Activated naive CD4-positive, alpha-beta T cell treated with anti-CD3 and anti-CD28 coated beads, Interleukin-2, amount 50 U/mL, for 72 hours (primary cell): ENCODE measurements at regions not wholly inside any gene's neighbourhood (a gene's known extent, or its start where the extent isn't known, plus 50 kb on each side); places are given as distances from the start of the nearest gene placed in this dataset.
"Not testable (repeated sequence)": the region's sequence is repeated elsewhere in the genome, so short reads cannot be mapped to it uniquely, and the experiment has no call there.

Experiments
- ATAC-seq, 2 donors: fragments of 150-1000 bp; cut with Tn5 transposase; 2 replicates each; pipeline ENCODE4 v1.10.0; 2021; ENCODE audit warnings: mild to moderate bottlenecking in 2 of 2, moderate library complexity in 2 of 2
- DNase-seq, 2 donors: peaks; one replicate each; pipeline ENCODE4 v3.0.0; 2021 to 2022; ENCODE audit warnings: low spot score in 2 of 2
- H3K27ac Mint-ChIP-seq, 2 donors: one replicate each; pipeline ENCODE4 v1.8.0; 2022; ENCODE audit warnings: mild to moderate bottlenecking in 2 of 2, mixed read lengths in 2 of 2
- H3K36me3 Mint-ChIP-seq, 2 donors: one replicate each; pipeline ENCODE4 v1.8.0; 2022; ENCODE audit warnings: mixed read lengths in 2 of 2
- H3K9me3 Mint-ChIP-seq, 2 donors: one replicate each; pipeline ENCODE4 v1.8.0; 2022; ENCODE audit warnings: mixed read lengths in 2 of 2

- not testable (repeated sequence) for H3K27ac Mint-ChIP-seq, ATAC-seq, DNase-seq, H3K36me3 Mint-ChIP-seq, H3K9me3 Mint-ChIP-seq
Observed at GRCh38 chr10:118976219-118976618, 53.3 kb upstream of the NANOS1 start.

DNA sequence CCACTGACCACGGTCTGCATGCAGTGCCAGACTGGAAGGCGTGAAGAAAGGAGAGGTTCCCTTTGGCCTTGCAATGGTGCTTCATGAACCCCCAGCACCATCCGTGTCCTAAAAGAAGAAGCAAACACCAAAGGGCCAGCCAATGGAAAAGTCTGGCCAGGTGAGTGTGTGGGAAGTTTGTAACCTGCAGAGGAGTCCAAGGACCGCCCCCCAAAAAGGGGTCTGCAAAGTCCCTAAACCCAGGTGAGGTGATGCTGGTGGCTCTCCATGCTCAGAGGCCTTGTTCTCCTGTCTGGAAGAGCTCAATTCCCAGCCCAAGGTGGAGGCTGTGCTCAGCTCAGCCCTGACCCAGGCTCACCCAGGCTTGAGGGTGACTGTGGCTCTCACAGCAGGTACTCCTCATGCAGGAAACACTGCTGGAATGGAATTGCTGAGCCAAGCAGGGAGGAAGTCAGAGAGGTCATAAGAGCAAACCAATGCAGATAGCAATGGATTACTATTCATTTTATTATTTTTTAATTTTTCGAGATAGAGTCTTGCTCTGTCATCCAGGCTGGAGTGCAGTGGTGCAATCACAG, 52.4 kb upstream of the NANOS1 start:
- ATAC-seq, result no peak
- peak in 1 of 2 donors; percentile 35 for DNase-seq
- H3K9me3 Mint-ChIP-seq, result peaks cover 5% of the 10 kb centered on the region in 2 donors
- H3K27ac Mint-ChIP-seq, result no peak overlapping the region
- peaks cover 0 to 6% of the 10 kb centered on the region in 2 donors for H3K36me3 Mint-ChIP-seq

GRCh38 chr10:118977835-118978234, 51.7 kb upstream of the NANOS1 start:
- H3K27ac Mint-ChIP-seq, result no peak overlapping the region
- peaks cover 5% of the 10 kb centered on the region in 2 donors for H3K9me3 Mint-ChIP-seq
- ATAC-seq, result no peak

GRCh38 chr10:118978316-118978997, 51.1 kb upstream of the NANOS1 start:
- H3K9me3 Mint-ChIP-seq, result peaks cover 3% of the 10 kb centered on the region in 2 donors
- ATAC-seq, result no peak
- DNase-seq, result peak in 1 of 2 donors; percentile 45
- peaks cover 0 to 4% of the 10 kb centered on the region in 2 donors for H3K36me3 Mint-ChIP-seq
- H3K27ac Mint-ChIP-seq, result no peak overlapping the region

More at GRCh38 chr10:118977835-118978234, 51.7 kb upstream of the NANOS1 start:
- peaks cover 0 to 6% of the 10 kb centered on the region in 2 donors for H3K36me3 Mint-ChIP-seq
- DNase-seq, result peak in 1 of 2 donors; percentile 44

DNA sequence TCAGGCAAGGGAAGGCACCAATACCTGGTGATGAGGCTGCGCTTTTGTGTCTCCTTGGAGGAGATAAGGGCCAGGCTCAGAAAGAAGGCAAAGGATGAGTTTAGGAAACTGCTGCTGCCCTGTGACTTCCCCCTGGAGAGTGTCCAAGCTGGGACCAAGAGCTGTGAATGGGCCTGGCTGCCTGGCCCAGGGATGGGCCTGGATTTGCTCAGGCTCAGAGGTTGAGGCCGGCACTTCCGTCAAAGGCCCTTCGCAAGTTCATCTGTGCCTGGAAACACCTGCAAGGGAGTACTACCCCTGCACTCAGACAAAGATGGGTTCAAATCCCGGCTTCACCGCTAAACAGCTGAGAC, 50.5 kb upstream of the NANOS1 start:
- Mint-ChIP-seq H3K27ac (no peak overlapping the region), H3K36me3 (no peaks in the 10 kb centered on the region), H3K9me3 (no peaks in the 10 kb centered on the region)
- ATAC-seq (no peak), DNase-seq (peak in 1 of 2 donors; percentile 45)

DNA sequence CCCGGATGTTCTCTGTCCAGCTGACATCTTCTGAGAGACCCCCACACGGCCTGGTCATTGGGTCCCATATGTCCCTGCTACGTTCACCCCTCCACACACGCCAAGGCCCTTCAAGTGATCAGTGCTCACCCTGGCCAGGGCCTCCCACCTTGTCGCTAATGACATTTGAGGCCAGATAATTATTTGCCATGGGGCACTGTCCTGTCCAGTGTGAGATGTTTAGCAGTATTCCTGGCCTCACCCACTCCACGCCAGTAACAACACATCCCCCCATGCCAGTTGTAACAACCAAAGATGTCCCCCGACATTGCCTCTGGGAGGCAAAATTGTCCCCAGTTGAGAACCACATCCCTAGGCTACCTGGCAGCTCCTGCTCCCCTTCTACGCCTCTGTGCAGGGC, 49.9 kb upstream of the NANOS1 start:
- H3K36me3 Mint-ChIP-seq, result peaks cover 6% of the 10 kb centered on the region in 2 donors
- ATAC-seq, result no peak
- peaks cover 0 to 5% of the 10 kb centered on the region in 2 donors for H3K9me3 Mint-ChIP-seq
- no peak overlapping the region for H3K27ac Mint-ChIP-seq
- no peak for DNase-seq
